ENCODE measurements at regions not wholly inside any gene's neighbourhood (a gene's known extent, or its start where the extent isn't known, plus 50 kb on each side); places are given as distances from the start of the nearest gene placed in this dataset.
A peak's percentile ranks its signal among the peaks of the same experiment; 100 is the strongest.

GRCh38 chr12:89762498-89763170 lies 54.0 kb upstream of the ATP2B1 start:
- Histone ChIP-seq H3K4me3 (no peak overlapping the region), H3K4me1 (peaks cover 0 to 3% (median under 1%) of the 10 kb centered on the region in 4 donors), H3K36me3 (no peaks in the 10 kb centered on the region), H3K27ac (no peak overlapping the region), H3K27me3 (no peaks in the 10 kb centered on the region), H3K9me3 (no peaks in the 10 kb centered on the region)
- intact Hi-C loops (cut with DNase I; ENCODE audit: low total_unique reads): no loop called here
- TF ChIP-seq POLR2A (IDR thresholded peaks at IDR 0.05) (no peak), CTCF (IDR thresholded peaks at IDR 0.05) (no peak), EP300 (IDR thresholded peaks at IDR 0.05) (no peak), POLR2AphosphoS5 (IDR thresholded peaks at IDR 0.05) (no peak)
- peak in 1 of 2 donors; percentile 15 for DNase-seq
- WGBS, 5 donors: 51 to 70% (median 54%) methylated on average over 4 of the region's 4 CpGs

- H3K36me3 ChIP-seq: no peaks in the 10 kb centered on the region
- no peak for TF ChIP-seq POLR2AphosphoS5 (IDR thresholded peaks at IDR 0.05)
- TF ChIP-seq CTCF (IDR thresholded peaks at IDR 0.05): no peak
- no peak for TF ChIP-seq POLR2A (IDR thresholded peaks at IDR 0.05)
- no peak for TF ChIP-seq EP300 (IDR thresholded peaks at IDR 0.05)
Observed at GRCh38 chr12:89760783-89761182, 52.1 kb upstream of the ATP2B1 start.

More at GRCh38 chr12:89760783-89761182, 52.1 kb upstream of the ATP2B1 start:
- Histone ChIP-seq H3K9me3 (no peaks in the 10 kb centered on the region), H3K27me3 (no peaks in the 10 kb centered on the region), H3K27ac (no peak overlapping the region), H3K4me1 (peaks cover 0 to 10% (median 2%) of the 10 kb centered on the region in 4 donors), H3K4me3 (no peak overlapping the region)
- peak in 1 of 2 donors; percentile 16 for DNase-seq
- intact Hi-C loops (cut with DNase I; ENCODE audit: low total_unique reads): no loop called here
- WGBS, 5 donors: 62 to 80% (median 77%) methylated on average over 2 of the region's 2 CpGs

Measured in stomach (tissue), 8 donors.